ENCODE measurements at regions not wholly inside any gene's neighbourhood (a gene's known extent, or its start where the extent isn't known, plus 50 kb on each side); places are given as distances from the start of the nearest gene placed in this dataset.

GRCh38 chr15:100777821-100778220, 101.8 kb upstream of the ALDH1A3 start:
- TF ChIP-seq EZH2 (IDR thresholded peaks at IDR 0.05; ENCODE audit: borderline replicate concordance, low read depth, low read length, poor library complexity, severe bottlenecking): no peak
- CTCF ChIA-PET: no interaction called here

DNA sequence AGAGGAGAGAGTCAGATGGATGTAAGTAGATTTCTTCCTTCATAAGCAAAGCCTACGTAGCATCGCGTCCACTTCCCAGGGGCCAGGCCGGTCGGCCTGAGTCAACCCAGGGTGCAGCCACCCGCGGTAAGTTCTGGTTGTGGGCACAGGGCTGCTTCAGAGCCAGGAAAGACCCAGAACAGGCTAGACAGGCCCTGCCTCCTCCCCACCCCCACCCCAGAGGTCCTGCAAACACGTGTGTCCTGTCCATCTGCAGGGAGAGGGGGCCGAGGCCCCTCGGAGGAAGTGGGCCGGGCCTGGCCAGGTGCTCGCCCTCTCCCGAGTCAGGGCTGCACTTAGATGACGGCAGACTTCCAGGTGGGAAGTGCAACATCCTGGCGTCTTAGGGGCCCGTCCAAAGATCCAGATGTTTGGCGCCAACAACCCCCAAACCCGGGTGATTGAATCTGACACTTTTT, 100.8 kb upstream of the ALDH1A3 start:
- Histone ChIP-seq H3K27me3 (replicated peaks; ENCODE audit: insufficient read depth, low read depth, low read length, poor library complexity) (no peaks in the 10 kb centered on the region), H3K9me3 (ENCODE audit: low read depth, low read length, poor library complexity, severe bottlenecking) (no peaks in the 10 kb centered on the region), H3K4me1 (ENCODE audit: insufficient read depth, low read length, poor library complexity, severe bottlenecking) (no peaks in the 10 kb centered on the region), H3K36me3 (ENCODE audit: insufficient read depth, low read length, poor library complexity, severe bottlenecking) (no peaks in the 10 kb centered on the region), H3K27ac (ENCODE audit: low read depth, low read length, poor library complexity, severe bottlenecking) (no peak overlapping the region), H3K4me3 (ENCODE audit: low read depth, low read length, poor library complexity, severe bottlenecking) (no peak overlapping the region)
- BruUV-seq (replicated peaks): no TSS peak
- TF ChIP-seq EZH2 (IDR thresholded peaks at IDR 0.05; ENCODE audit: borderline replicate concordance, low read depth, low read length, poor library complexity, severe bottlenecking): no peak
- TF ChIP-seq, protein P1, sequence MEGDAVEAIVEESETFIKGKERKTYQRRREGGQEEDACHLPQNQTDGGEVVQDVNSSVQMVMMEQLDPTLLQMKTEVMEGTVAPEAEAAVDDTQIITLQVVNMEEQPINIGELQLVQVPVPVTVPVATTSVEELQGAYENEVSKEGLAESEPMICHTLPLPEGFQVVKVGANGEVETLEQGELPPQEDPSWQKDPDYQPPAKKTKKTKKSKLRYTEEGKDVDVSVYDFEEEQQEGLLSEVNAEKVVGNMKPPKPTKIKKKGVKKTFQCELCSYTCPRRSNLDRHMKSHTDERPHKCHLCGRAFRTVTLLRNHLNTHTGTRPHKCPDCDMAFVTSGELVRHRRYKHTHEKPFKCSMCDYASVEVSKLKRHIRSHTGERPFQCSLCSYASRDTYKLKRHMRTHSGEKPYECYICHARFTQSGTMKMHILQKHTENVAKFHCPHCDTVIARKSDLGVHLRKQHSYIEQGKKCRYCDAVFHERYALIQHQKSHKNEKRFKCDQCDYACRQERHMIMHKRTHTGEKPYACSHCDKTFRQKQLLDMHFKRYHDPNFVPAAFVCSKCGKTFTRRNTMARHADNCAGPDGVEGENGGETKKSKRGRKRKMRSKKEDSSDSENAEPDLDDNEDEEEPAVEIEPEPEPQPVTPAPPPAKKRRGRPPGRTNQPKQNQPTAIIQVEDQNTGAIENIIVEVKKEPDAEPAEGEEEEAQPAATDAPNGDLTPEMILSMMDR (conservative IDR thresholded peaks at IDR 0.05; ENCODE audit: low read depth, low read length): no peak
- ChIA-PET POLR2A (ENCODE audit: low non-redundant PET) (no interaction called here), CTCF (no interaction called here)
- intact Hi-C loops (cut with micrococcal nuclease; ENCODE audit: unreplicated experiment): no loop called here
- no peak for DNase-seq (ENCODE audit: low spot score)

More at GRCh38 chr15:100777821-100778220, 101.8 kb upstream of the ALDH1A3 start:
- no peak overlapping the region for H3K27ac ChIP-seq (ENCODE audit: low read depth, low read length, poor library complexity, severe bottlenecking)
- H3K36me3 ChIP-seq (ENCODE audit: insufficient read depth, low read length, poor library complexity, severe bottlenecking): no peaks in the 10 kb centered on the region
- H3K4me3 ChIP-seq (ENCODE audit: low read depth, low read length, poor library complexity, severe bottlenecking): no peak overlapping the region
- POLR2A ChIA-PET (ENCODE audit: low non-redundant PET): no interaction called here
- no peaks in the 10 kb centered on the region for H3K27me3 ChIP-seq (replicated peaks; ENCODE audit: insufficient read depth, low read depth, low read length, poor library complexity)
- intact Hi-C loops (cut with micrococcal nuclease; ENCODE audit: unreplicated experiment): no loop called here
- DNase-seq (ENCODE audit: low spot score): no peak
- no peaks in the 10 kb centered on the region for H3K9me3 ChIP-seq (ENCODE audit: low read depth, low read length, poor library complexity, severe bottlenecking)
- no peaks in the 10 kb centered on the region for H3K4me1 ChIP-seq (ENCODE audit: insufficient read depth, low read length, poor library complexity, severe bottlenecking)
- BruUV-seq (replicated peaks): no TSS peak

- no peaks in the 10 kb centered on the region for H3K36me3 ChIP-seq (ENCODE audit: insufficient read depth, low read length, poor library complexity, severe bottlenecking)
- TF ChIP-seq, protein P1 (conservative IDR thresholded peaks at IDR 0.05; ENCODE audit: low read depth, low read length): no peak
- TF ChIP-seq EZH2 (IDR thresholded peaks at IDR 0.05; ENCODE audit: borderline replicate concordance, low read depth, low read length, poor library complexity, severe bottlenecking): no peak
- H3K4me3 ChIP-seq (ENCODE audit: low read depth, low read length, poor library complexity, severe bottlenecking): no peak overlapping the region
- no peaks in the 10 kb centered on the region for H3K27me3 ChIP-seq (replicated peaks; ENCODE audit: insufficient read depth, low read depth, low read length, poor library complexity)
- no peaks in the 10 kb centered on the region for H3K4me1 ChIP-seq (ENCODE audit: insufficient read depth, low read length, poor library complexity, severe bottlenecking)
- no peak overlapping the region for H3K27ac ChIP-seq (ENCODE audit: low read depth, low read length, poor library complexity, severe bottlenecking)
- BruUV-seq (replicated peaks): no TSS peak
- no peaks in the 10 kb centered on the region for H3K9me3 ChIP-seq (ENCODE audit: low read depth, low read length, poor library complexity, severe bottlenecking)
- POLR2A ChIA-PET (ENCODE audit: low non-redundant PET): no interaction called here
- CTCF ChIA-PET: no interaction called here
- intact Hi-C loops (cut with micrococcal nuclease; ENCODE audit: unreplicated experiment): no loop called here
- no peak for DNase-seq (ENCODE audit: low spot score)
Observed at GRCh38 chr15:100779331-100780207, 100.1 kb upstream of the ALDH1A3 start.
